OCI-LY3 (cell line): ENCODE measurements at regions not wholly inside any gene's neighbourhood (a gene's known extent, or its start where the extent isn't known, plus 50 kb on each side); places are given as distances from the start of the nearest gene placed in this dataset.

Source experiments
- EZH2phosphoT487 ChIP-seq: fragments of 200-600 bp; shearing (Covaris generic); IDR thresholded peaks from 2 replicates; pipeline ENCODE4 v1.6.1; 2018; ENCODE audit warnings: antibody characterized with exemption, mixed run types, low read depth
- TF ChIP-seq, protein P1 (sequence below): fragments of 200-600, 300-600 bp; sonication (generic); IDR thresholded peaks from 2 replicates; pipeline ENCODE4 v1.5.1; 2014; ENCODE audit warnings: antibody characterized with exemption, low read length, low read depth

GRCh38 chr2:221085936-221086335, 486.2 kb downstream of the EPHA4 start:
- TF ChIP-seq, protein P1, sequence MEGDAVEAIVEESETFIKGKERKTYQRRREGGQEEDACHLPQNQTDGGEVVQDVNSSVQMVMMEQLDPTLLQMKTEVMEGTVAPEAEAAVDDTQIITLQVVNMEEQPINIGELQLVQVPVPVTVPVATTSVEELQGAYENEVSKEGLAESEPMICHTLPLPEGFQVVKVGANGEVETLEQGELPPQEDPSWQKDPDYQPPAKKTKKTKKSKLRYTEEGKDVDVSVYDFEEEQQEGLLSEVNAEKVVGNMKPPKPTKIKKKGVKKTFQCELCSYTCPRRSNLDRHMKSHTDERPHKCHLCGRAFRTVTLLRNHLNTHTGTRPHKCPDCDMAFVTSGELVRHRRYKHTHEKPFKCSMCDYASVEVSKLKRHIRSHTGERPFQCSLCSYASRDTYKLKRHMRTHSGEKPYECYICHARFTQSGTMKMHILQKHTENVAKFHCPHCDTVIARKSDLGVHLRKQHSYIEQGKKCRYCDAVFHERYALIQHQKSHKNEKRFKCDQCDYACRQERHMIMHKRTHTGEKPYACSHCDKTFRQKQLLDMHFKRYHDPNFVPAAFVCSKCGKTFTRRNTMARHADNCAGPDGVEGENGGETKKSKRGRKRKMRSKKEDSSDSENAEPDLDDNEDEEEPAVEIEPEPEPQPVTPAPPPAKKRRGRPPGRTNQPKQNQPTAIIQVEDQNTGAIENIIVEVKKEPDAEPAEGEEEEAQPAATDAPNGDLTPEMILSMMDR: no peak
- no peak for TF ChIP-seq EZH2phosphoT487
